ENCODE measurements at regions not wholly inside any gene's neighbourhood (a gene's known extent, or its start where the extent isn't known, plus 50 kb on each side); places are given as distances from the start of the nearest gene placed in this dataset.
"Not testable (repeated sequence)": the region's sequence is repeated elsewhere in the genome, so short reads cannot be mapped to it uniquely, and the experiment has no call there.

- no peak for DNase-seq
These were observed 587.1 kb upstream of the HTR2C start for GRCh38 chrX:113996781-113997180.

- DNase-seq, result not testable (repeated sequence)
These were observed 592.2 kb upstream of the HTR2C start for GRCh38 chrX:113991720-113992119.

GRCh38 chrX:113990669-113991068, 593.2 kb upstream of the HTR2C start:
- not testable (repeated sequence) for DNase-seq

- DNase-seq, result not testable (repeated sequence)
These were observed 595.5 kb upstream of the HTR2C start for GRCh38 chrX:113988315-113988935.

- DNase-seq, result no peak
These were observed 597.5 kb upstream of the HTR2C start for GRCh38 chrX:113986427-113986826.

GRCh38 chrX:113982766-113983165, 601.1 kb upstream of the HTR2C start:
- DNase-seq, result no peak

- no peak for DNase-seq
These were observed 602.9 kb upstream of the HTR2C start for GRCh38 chrX:113980953-113981352.

GRCh38 chrX:113977887-113978286, 606.0 kb upstream of the HTR2C start:
- no peak for DNase-seq

- DNase-seq, result no peak
These were observed 608.4 kb upstream of the HTR2C start for GRCh38 chrX:113975441-113975840.

- DNase-seq, result no peak
These were observed 609.0 kb upstream of the HTR2C start for GRCh38 chrX:113974881-113975280.

- no peak for DNase-seq
These were observed 610.2 kb upstream of the HTR2C start for GRCh38 chrX:113973706-113974105.

- DNase-seq, result no peak
These were observed 617.1 kb upstream of the HTR2C start for GRCh38 chrX:113966791-113967190.

GRCh38 chrX:113962343-113962742, 621.5 kb upstream of the HTR2C start:
- no peak for DNase-seq

GRCh38 chrX:113959912-113960626, 623.8 kb upstream of the HTR2C start:
- no peak for DNase-seq

- no peak for DNase-seq
These were observed 627.0 kb upstream of the HTR2C start for GRCh38 chrX:113956936-113957335.

- no peak for DNase-seq
These were observed 629.6 kb upstream of the HTR2C start for GRCh38 chrX:113954297-113954696.

- no peak for DNase-seq
These were observed 633.7 kb upstream of the HTR2C start for GRCh38 chrX:113950081-113950678.

GRCh38 chrX:113947548-113947947, 636.3 kb upstream of the HTR2C start:
- DNase-seq, result no peak

GRCh38 chrX:113935518-113935917, 648.4 kb upstream of the HTR2C start:
- DNase-seq, result no peak

GRCh38 chrX:113933931-113934330, 650.0 kb upstream of the HTR2C start:
- DNase-seq, result no peak

GRCh38 chrX:113929004-113929403, 654.9 kb upstream of the HTR2C start:
- no peak for DNase-seq

- DNase-seq, result no peak
These were observed 663.2 kb upstream of the HTR2C start for GRCh38 chrX:113920661-113921060.

- no peak for DNase-seq
These were observed 664.5 kb upstream of the HTR2C start for GRCh38 chrX:113919387-113919786.

GRCh38 chrX:113906168-113906567, 677.7 kb upstream of the HTR2C start:
- no peak for DNase-seq
